Right renal cortex interstitium (tissue), 3 donors: ENCODE measurements at regions not wholly inside any gene's neighbourhood (a gene's known extent, or its start where the extent isn't known, plus 50 kb on each side); places are given as distances from the start of the nearest gene placed in this dataset.
"Not testable (repeated sequence)": the region's sequence is repeated elsewhere in the genome, so short reads cannot be mapped to it uniquely, and the experiment has no call there.

Experiments
- DNase-seq, 3 donors: peaks; one replicate each; pipeline ENCODE4 v3.0.0-alpha.2; 2013; ENCODE audit warnings: low read depth in 3 of 3, low spot score in 2 of 3

DNA sequence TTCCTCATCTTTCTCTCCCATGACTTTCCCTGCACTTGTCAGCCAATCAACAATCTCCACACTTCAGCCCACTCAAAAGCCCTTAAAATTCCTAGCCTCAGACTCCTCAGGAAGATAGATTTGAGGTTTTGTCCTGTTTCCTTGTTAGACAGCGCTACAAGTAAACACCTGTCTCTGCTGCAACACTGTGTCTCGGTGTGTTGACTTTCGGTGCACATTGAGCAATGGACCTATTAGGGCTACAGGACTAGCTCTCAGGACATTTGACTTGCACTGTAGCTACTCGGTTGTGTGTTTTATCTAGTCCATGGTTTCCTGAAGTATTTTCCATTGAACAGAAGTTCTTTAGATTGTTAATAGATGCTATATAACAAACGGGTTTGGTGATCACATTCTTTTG lies 140.9 kb upstream of the XPO1 start:
- DNase-seq = no peak

DNA sequence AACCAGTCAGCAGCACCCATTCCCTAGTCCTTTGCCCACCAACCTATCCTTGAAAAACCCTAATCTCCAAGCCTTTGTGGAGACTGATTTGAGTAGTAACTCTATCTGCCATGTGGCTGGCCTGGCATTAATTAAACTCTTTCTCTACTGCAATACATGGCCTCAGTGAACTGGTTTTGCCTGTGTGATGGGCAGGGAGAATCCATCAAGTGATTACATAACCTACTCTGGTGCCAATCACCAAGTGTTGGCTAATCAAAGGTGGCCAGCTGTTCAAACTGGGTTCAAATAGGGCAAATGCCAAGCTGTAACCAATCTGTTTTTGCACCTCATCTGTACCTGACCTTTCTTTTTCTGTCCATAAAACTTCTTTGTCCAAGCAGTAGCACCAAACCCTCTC lies 139.8 kb upstream of the XPO1 start:
- DNase-seq = no peak

DNA sequence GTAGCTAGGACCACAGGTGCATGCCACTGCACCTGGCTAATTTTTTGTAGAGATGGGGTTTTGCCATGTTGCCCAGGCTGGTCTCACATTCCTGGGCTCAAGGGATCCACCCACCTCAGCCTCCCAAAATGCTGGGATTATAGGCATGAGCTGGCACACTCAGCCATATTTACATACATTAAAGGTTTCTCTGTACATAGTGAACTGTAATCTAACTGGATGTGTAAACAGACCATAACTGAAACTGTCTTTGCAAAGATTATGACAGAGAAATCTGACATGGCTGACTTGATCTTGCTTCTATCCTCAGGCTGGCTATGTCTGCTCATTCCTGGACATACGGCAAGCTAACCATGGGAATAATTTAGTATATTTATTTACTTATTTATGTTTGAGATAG lies 139.2 kb upstream of the XPO1 start:
- DNase-seq = no peak

DNA sequence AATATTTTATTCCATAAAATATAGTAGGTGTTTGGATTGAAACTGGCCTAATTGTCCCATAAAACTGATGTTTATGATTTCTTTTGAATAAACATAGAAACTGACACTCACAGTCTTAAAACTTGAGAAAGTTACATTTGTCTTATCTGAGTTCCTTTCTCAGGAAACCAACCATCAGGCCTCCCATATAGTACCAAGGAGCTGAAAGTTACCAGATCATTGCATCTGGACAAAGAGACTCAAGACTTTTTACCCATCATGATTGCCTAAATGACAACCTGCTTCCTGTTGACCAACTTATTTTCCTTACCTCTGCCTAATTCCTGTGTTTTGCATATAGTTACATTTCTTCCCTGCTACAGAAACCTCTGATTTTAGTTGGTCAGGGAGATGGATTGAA lies 137.0 kb upstream of the XPO1 start:
- DNase-seq = no peak

DNA sequence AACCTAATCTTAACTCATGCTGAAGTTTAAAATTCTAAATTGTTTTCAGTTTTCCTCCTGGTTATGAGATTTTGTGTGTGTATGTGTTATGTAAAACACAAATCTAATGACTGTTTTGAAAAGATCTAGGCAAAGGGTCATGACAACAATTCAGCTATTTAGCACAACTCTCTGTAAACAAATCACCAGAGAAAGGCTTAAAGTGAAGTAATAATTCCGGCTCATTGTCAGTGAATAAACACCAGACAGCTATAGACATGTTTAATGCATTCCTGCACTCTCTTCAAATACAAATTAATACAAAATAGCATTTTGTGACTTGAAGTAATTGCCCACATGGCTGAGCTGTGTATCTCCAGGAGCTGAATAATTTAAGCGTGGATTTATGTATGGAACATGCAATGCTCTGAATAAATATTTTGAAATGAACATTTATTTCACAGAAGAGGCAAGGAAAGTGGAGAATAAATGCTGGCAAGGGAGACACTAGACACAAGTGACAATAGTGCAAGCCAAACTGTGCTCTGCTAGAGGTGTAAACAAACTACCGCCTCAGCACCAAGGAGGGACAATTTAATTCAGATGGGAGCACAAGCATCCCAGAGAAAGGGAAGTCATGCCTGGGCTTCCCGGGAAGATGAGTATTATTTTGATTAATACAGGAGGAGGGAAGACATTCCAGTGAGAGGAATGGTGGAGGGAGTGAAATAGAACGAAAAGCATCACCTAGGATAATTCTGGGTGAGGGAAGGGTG lies 133.6 kb upstream of the XPO1 start:
- DNase-seq = no peak

DNA sequence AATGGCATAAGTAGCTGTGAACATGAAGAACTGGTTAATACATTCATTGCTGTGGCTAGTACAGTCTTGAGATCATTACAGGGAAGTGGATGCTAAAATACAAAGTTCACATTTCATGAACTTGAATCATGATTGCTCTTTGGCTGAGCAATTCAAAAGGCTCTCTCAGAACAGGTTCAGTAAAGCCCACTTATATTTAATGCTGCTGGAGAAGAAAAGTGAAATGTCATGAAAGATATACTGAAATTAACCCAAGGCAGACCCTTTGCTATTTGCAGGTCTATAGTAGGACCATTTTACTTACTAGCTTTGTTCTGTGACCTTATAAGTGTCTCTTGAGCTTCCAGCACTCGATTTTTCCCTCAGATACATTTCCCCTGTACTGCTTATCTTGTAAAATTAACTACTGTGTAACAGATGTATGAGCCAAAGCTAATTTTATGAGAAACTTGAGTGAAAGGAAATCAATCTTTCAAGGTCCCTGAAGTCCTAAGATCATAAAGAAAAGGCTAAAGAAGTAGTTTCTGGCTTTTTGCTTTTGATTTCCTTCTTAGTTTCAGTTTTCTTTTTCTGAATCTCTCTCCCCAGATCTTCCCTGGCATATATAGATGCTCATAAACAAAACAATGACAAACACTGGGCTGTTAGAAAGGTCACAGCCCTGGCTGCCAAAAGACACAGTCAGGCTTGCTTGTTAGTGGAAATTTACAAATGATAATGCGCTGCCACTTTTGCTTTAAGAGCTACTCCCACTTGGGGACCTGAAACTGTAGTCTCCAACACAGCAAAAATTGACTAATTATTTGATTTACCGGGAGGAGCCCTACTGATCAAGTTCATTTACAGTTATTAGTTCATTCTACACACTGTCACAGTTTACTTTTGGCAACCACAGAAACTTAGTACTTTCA lies 132.7 kb upstream of the XPO1 start:
- no peak for DNase-seq

DNA sequence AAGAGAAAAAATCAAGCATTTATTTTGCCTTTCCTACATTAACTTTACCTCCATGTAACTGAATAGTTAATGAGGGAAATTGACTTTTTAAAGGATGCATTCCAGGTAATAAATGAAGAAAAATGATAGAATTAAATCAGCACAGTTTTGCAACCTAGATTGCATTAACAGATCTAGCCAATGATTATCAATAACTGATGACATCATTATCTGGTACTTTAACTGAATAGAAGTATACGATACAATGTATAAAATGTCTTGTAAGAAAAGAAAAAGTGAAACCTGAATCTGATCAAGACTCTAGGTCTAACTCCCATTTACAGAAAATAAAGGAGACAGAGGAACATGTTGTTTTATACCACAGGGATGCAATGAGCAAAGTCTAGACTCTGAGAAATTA lies 126.0 kb upstream of the XPO1 start:
- no peak for DNase-seq

DNA sequence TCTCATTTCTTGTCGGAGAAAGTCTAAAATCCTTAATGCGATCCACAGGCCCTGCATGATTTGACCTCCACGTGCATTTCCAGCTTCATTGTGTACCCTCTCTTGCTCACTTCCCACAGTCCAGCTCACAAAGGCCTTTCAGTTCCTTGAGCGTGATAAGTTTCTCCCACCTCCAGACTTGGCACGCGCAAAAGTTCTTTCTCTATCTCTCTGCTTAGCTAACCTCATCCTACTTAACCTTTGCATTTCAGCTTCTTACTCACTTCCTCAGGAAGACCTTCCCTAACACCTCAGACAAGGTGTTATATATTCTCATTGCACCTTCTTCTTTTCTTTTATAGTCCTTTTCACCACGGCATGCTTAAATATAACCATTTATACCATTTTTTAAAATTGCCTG lies 124.8 kb upstream of the XPO1 start:
- no peak for DNase-seq

DNA sequence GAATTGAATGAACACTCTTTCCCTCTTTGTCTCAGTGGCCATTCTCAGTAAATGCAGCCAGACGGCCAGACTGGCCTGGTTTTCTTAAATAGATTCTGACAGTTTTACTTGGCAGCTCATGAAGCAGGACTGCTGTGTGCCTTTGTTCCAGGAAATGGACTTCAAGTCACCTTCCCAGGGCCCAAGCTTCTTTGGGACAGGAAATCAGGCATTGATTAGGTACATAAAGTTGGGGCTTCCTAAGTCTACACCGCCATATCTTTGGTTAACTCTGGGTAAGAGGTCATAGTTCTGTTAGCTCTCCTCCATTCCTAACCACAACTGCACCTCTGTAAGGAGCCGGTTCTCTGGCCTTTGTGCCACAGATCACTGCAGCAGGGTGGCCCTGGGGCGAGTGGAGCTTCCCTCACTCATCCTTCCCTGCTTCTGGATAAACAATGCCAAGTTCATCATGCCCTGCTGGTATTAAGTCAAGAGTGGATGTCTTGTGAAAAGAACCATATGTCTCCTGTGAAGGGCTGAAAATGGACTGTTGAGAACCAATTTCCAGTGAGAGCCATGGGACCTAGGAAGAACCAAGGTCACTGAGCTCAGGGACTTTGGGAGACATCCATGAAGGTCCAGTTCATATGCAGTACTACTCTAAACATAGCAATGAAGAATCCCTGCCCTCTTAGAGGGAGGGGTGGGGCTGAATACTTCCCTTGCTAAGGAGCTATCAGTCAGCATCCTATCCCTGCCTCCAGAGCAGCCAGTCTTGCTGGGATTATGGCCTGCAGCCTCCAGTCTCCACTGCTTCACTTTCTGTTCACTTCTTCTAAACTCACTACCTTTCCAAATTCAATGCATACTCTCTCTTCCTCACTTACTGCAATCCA lies 122.6 kb upstream of the XPO1 start:
- no peak for DNase-seq

DNA sequence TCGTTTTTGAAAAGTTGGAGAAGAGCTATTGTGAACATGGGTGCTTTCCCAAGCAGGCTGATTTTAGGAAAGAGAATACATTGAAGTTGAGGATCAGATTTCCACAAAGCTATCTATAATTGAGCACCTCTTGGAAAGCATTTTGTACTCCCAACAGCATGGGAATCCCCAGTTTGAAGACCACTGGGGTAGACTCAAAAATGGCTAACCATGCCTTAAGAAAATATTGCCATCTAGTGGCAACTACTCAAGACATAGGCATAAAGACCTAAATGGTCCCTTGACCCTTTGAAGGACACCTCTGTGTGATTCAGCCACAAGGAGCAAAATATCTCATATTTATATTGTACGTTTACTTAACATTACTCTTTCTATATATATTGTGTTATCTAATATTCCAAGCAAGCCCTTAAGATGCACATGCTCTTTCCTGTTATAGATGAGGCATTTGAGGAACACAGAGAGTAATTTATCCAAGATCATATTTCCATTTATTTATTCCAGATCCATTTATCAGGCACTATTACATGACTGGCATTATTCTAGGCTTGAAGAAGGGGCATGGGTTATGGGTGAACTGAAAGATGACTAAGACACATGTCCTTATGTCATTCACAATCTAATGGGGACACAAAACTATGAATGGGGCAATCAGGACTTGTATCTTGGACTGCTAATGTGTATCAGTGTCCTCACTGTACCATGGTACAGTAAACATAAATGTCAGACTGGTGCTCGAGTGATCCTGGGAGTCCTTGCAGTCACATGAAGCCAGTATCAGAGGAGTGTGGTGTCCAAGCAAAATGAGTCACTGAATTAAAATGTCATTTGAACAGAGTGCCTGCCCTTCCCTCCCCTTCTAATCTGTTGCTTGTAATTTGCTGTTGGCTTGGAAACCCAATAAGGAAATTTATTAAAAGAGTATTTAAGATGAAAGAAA lies 121.0 kb upstream of the XPO1 start:
- no peak for DNase-seq

DNA sequence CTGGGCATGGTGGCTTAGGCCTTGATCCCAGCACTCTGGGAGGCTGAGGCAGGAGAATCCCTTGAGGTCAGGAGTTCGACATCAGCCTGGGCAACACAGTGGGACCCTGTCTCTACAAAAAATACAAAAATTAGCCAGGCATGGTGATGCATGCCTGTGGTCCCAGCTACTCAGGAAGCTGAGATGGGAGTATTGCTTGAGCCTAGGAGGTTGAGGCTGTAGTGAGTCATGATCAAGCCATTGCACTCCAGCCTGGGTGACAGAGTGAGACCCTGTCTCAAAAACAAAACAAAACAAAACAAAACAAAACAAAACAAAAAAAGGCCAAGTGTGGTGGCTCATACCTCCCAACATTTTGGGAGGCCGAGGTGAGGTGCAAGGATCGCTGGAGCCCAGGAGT lies 111.8 kb upstream of the XPO1 start:
- not testable (repeated sequence) for DNase-seq

DNA sequence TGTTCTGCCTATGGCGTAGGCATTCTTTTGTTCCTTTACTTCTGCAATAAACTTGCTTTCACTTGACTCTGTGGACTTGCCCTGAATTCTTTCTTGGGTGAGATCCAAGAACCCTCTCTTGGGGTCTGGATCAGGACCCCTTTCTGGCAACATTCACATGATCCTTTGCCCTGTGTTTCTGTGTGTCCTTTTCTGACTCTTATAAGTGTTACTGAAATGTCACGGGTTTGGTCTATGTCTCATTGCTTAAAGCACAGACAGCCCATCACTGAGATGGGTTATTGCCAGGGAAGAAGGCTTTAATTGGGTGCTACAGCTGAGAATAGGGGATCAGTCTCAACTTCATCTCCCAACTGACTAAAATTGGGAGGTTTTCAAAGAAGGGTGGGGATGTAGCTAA lies 110.9 kb upstream of the XPO1 start:
- no peak for DNase-seq

DNA sequence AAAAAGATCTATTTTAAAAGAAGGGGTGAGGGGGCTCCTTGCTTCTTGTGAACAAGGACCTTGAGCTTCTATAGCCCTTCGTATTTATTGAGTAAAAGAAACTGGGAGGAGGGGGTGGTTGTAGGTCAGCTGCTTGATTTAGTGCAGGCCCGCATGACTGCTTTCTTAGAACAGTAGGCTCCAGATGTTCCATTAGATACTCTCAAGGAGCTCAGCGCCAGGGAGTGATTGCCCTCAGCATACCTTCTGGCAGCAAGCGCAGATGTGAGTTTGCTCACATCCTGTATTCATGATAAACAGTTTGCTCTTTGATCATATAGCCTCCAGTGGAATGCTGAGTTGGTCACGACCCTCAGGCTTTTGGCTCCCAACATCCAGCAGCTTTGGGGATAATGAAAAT lies 108.9 kb upstream of the XPO1 start:
- no peak for DNase-seq

DNA sequence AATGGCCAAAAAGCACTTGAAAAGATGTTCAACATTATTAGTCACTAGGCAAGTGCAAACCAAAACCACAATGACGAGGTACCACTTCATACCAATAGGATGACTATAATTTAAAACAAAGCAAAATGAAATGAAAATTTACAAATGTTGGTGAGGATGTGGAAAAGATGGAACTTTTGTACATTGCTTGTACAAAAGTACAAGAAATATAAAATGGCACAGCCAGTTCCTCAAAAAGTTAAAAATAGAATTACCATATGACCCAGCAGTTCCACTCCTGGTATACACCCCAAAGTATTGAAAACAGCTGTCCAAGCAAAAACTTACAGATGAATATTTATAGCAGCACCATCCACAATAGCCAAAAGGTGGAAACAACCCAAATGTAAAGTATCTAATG lies 107.8 kb upstream of the XPO1 start:
- no peak for DNase-seq

DNA sequence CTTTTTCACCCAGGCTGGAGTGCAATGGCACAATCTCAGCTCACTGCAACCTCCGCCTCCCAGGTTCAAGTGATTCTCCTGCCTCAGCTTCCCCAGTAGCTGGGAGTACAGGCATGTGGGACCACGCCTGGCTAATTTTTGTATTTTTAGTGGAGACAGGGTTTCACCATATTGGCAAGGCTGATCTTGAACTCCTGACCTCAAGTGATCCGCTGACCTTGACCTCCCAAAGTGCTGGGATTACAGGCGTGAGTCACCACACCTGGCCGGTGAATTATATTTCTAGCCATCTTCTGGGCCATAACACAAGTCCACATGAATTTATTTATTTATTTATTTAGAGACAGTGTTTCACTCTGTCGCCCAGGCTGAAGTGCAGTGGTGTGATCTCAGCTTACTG lies 105.0 kb upstream of the XPO1 start:
- not testable (repeated sequence) for DNase-seq

DNA sequence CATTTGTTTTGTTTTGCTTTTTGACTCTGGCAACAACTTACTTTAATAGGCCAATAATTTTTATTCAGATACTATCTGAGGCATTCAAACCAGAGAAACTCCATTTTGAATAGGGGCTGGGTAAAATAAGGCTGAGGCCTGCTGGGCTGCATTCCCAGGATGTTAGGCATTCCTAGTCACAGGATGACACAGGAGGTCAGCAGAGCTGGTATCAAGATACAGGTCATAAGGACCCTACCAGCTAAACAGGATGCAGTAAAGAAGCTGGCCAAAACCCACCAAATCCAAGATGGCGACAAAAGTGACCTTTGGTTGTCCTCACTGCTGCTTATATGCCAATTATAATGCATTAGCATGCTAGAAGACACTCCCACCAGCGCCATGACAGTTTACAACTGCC lies 102.2 kb upstream of the XPO1 start:
- DNase-seq = no peak

DNA sequence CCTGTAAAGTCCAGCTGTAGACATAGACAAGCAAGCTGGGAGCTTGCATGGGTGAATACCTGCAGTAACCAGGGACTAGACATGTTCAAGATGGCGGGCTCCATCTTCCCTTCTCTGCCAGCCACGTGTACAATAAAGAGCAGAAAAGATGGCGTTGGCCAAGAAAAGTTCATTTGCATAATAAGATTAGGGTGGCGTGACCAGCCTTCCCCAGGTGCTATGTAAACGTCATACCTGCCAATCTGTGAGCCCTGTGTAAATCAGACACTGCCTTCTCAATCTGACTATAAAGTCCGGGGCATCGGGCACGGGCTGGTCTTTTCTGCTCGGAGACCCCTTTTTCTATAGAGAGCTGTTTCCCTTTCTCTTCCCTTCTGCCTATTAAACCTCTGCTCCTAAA lies 101.6 kb upstream of the XPO1 start:
- no peak for DNase-seq

DNA sequence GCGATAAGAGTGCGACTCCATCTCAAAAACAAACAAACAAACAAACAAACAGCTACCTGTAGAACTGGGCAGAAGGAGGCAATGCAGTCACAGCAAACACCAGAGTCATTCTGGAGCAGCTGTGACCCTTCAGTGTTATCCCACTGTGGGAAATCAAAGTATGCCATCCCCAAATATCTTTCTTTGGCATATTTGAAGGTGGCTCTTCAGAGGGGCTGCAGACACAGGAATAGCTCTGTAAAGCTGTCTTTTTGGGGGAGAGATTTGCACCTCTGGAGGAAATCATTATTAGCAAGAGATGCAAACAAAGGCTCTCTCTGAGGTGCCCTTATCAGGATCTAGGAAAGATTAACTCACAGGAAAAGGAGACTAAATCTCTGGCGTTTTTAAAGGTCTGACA lies 98.5 kb upstream of the XPO1 start:
- no peak for DNase-seq

DNA sequence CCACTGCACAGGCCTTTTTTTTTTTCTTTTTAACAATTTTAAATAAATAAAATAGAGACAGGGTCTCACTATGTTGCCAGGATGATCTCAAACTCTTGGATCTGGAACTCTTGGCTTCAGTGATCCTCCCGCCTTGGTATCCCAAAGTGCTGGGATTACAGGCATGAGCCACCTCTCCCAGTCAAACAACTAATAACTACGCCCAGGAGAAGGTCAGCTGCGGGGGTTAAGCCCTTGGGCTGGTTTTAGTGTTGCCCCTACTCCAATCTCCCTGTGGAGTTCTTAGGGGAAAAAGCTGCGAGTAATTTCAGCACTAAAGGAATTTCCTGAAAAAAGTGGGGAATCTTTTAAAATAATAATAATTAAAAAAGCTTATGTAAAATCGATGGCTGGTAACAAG lies 96.4 kb upstream of the XPO1 start:
- no peak for DNase-seq

DNA sequence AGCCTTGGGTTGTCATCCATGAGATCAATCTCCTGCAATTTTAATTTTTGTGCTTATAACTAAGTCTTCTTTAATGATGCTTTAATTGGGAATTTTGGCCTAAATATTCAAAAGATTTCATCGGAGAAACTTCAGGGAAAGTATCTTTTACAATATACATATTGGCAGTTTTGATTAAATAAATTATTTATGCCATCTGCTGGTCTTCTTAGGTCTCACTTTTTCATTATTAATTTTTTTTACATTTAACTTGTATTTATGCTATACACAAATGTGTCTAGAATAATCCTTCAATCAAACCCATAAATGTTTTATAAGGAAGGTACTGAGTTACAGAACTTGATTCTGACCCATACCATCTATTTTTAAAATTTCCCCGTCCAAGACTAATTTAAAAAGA lies 95.1 kb upstream of the XPO1 start:
- DNase-seq = no peak
